KG1 (cell line): ENCODE measurements at regions not wholly inside any gene's neighbourhood (a gene's known extent, or its start where the extent isn't known, plus 50 kb on each side); places are given as distances from the start of the nearest gene placed in this dataset.
A peak's percentile ranks its signal among the peaks of the same experiment; 100 is the strongest.

Experiments used
- DNase-seq: peaks from one replicate; lab custom pipeline; 2025; lab: John Stamatoyannopoulos, UW

- DNase-seq, result no peak
These were observed 446.6 kb upstream of the LRATD1 start for GRCh38 chr2:14185906-14186305.

GRCh38 chr2:14188446-14188845, 444.1 kb upstream of the LRATD1 start:
- DNase-seq, result no peak

GRCh38 chr2:14189929-14190328, 442.6 kb upstream of the LRATD1 start:
- no peak for DNase-seq

GRCh38 chr2:14194233-14194632, 438.3 kb upstream of the LRATD1 start:
- no peak for DNase-seq

- DNase-seq, result no peak
These were observed 435.2 kb upstream of the LRATD1 start for GRCh38 chr2:14197293-14197692.

GRCh38 chr2:14199040-14199439, 433.5 kb upstream of the LRATD1 start:
- no peak for DNase-seq

GRCh38 chr2:14219306-14219705, 413.2 kb upstream of the LRATD1 start:
- no peak for DNase-seq

- no peak for DNase-seq
These were observed 412.4 kb upstream of the LRATD1 start for GRCh38 chr2:14220101-14220500.

GRCh38 chr2:14221466-14221865, 411.1 kb upstream of the LRATD1 start:
- no peak for DNase-seq

- DNase-seq, result no peak
These were observed 408.9 kb upstream of the LRATD1 start for GRCh38 chr2:14223576-14223975.

- DNase-seq, result no peak
These were observed 401.1 kb upstream of the LRATD1 start for GRCh38 chr2:14231391-14231898.

GRCh38 chr2:14232217-14232616, 400.3 kb upstream of the LRATD1 start:
- no peak for DNase-seq

- no peak for DNase-seq
These were observed 397.6 kb upstream of the LRATD1 start for GRCh38 chr2:14234911-14235310.

GRCh38 chr2:14235667-14236066, 396.9 kb upstream of the LRATD1 start:
- peak; percentile 18 for DNase-seq

- DNase-seq, result no peak
These were observed 394.6 kb upstream of the LRATD1 start for GRCh38 chr2:14237902-14238301.

GRCh38 chr2:14239605-14240004, 392.9 kb upstream of the LRATD1 start:
- DNase-seq, result no peak

- no peak for DNase-seq
These were observed 391.6 kb upstream of the LRATD1 start for GRCh38 chr2:14240868-14241267.

- DNase-seq, result no peak
These were observed 386.6 kb upstream of the LRATD1 start for GRCh38 chr2:14245901-14246300.

GRCh38 chr2:14255135-14255820, 377.2 kb upstream of the LRATD1 start:
- DNase-seq, result no peak

GRCh38 chr2:14256890-14257289, 375.6 kb upstream of the LRATD1 start:
- DNase-seq, result no peak

- DNase-seq, result no peak
These were observed 374.6 kb upstream of the LRATD1 start for GRCh38 chr2:14257801-14258507.

- DNase-seq, result no peak
These were observed 370.7 kb upstream of the LRATD1 start for GRCh38 chr2:14261771-14262170.

GRCh38 chr2:14263053-14263452, 369.5 kb upstream of the LRATD1 start:
- DNase-seq, result no peak
